OCI-LY1 (cell line): ENCODE measurements at regions not wholly inside any gene's neighbourhood (a gene's known extent, or its start where the extent isn't known, plus 50 kb on each side); places are given as distances from the start of the nearest gene placed in this dataset.

ENCODE experiments used
- H2AFZ ChIP-seq: fragments of 200-600 bp; sonication (generic), shearing (Covaris generic); 2 replicates; pipeline ENCODE4 v1.6.0; 2014; ENCODE audit warnings: antibody characterized with exemption, mild to moderate bottlenecking, low read length
- H3F3A ChIP-seq: fragments of 200-600 bp; sonication (generic), shearing (Covaris generic); 2 replicates; pipeline ENCODE4 v1.6.0; 2014; ENCODE audit warnings: mild to moderate bottlenecking, antibody characterized with exemption, low read length, moderate library complexity; ENCODE audit not compliant: insufficient read depth
- H3K27ac ChIP-seq: fragments of 200-600 bp; sonication (generic); 2 replicates; pipeline ENCODE4 v1.5.1; 2014; ENCODE audit warnings: low read length, mixed run types, mild to moderate bottlenecking, low read depth; ENCODE audit not compliant: poor library complexity, severe bottlenecking
- H3K27me3 ChIP-seq: fragments of 200-600 bp; sonication (generic); 2 replicates; pipeline ENCODE4 v1.6.0; 2014; ENCODE audit warnings: antibody characterized with exemption, mild to moderate bottlenecking, low read length, moderate library complexity; ENCODE audit not compliant: insufficient read depth
- H3K36me3 ChIP-seq: fragments of 200-600 bp; sonication (generic); 2 replicates; pipeline ENCODE4 v1.6.1; 2014; ENCODE audit warnings: mild to moderate bottlenecking, antibody characterized with exemption, low read length, moderate library complexity, mixed read lengths; ENCODE audit not compliant: insufficient read depth
- H3K4me1 ChIP-seq: fragments of 200-600 bp; sonication (generic); 2 replicates; pipeline ENCODE4 v1.5.1; 2014; ENCODE audit warnings: mild to moderate bottlenecking, low read length, moderate library complexity; ENCODE audit not compliant: insufficient read depth, severe bottlenecking
- H3K4me2 ChIP-seq: fragments of 200-600 bp; sonication (generic), shearing (Covaris generic); 2 replicates; pipeline ENCODE4 v1.6.1; 2014; ENCODE audit warnings: low read length
- H3K4me3 ChIP-seq: fragments of 200-600 bp; sonication (generic); 2 replicates; pipeline ENCODE4 v1.5.1; 2014; ENCODE audit warnings: low read length, low read depth, mild to moderate bottlenecking, mixed read lengths; ENCODE audit not compliant: poor library complexity, severe bottlenecking
- H3K79me2 ChIP-seq: fragments of 200-600 bp; shearing (Covaris generic); 2 replicates; pipeline ENCODE4 v1.6.1; 2016; ENCODE audit warnings: mixed run types, low read length, mixed read lengths; ENCODE audit not compliant: insufficient read depth
- H3K9ac ChIP-seq: fragments of 200-600 bp; sonication (generic), shearing (Covaris generic); 2 replicates; pipeline ENCODE4 v1.6.1; 2014; ENCODE audit warnings: mild to moderate bottlenecking, low read length, mixed read lengths
- H3K9me2 ChIP-seq: fragments of 200-600 bp; sonication (generic), shearing (Covaris generic); 2 replicates; pipeline ENCODE4 v1.6.1; 2014; ENCODE audit warnings: low read depth, mild to moderate bottlenecking, low read length, mixed read lengths
- H3K9me3 ChIP-seq: fragments of 200-600 bp; shearing (Covaris generic); 2 replicates; pipeline ENCODE4 v1.6.1; 2014; ENCODE audit warnings: low read length, mixed read lengths
- H4K20me1 ChIP-seq: fragments of 200-600 bp; sonication (generic), shearing (Covaris generic); 2 replicates; pipeline ENCODE4 v1.6.0; 2016; ENCODE audit warnings: mild to moderate bottlenecking, low read length; ENCODE audit not compliant: insufficient read depth
- EZH2 ChIP-seq: fragments of 200-600 bp; sonication (generic), shearing (Covaris generic); IDR thresholded peaks from 2 replicates; pipeline ENCODE4 v1.8.0; 2017; ENCODE audit warnings: borderline replicate concordance, mixed run types, mild to moderate bottlenecking, antibody characterized with exemption, low read length, moderate library complexity, mixed read lengths
- TF ChIP-seq, protein P1 (sequence below): fragments of 200-600 bp; sonication (generic), shearing (Covaris generic); IDR thresholded peaks from 2 replicates; pipeline ENCODE4 v1.5.1; 2017; ENCODE audit warnings: mild to moderate bottlenecking, antibody characterized with exemption, low read length, moderate library complexity, mixed read lengths

DNA sequence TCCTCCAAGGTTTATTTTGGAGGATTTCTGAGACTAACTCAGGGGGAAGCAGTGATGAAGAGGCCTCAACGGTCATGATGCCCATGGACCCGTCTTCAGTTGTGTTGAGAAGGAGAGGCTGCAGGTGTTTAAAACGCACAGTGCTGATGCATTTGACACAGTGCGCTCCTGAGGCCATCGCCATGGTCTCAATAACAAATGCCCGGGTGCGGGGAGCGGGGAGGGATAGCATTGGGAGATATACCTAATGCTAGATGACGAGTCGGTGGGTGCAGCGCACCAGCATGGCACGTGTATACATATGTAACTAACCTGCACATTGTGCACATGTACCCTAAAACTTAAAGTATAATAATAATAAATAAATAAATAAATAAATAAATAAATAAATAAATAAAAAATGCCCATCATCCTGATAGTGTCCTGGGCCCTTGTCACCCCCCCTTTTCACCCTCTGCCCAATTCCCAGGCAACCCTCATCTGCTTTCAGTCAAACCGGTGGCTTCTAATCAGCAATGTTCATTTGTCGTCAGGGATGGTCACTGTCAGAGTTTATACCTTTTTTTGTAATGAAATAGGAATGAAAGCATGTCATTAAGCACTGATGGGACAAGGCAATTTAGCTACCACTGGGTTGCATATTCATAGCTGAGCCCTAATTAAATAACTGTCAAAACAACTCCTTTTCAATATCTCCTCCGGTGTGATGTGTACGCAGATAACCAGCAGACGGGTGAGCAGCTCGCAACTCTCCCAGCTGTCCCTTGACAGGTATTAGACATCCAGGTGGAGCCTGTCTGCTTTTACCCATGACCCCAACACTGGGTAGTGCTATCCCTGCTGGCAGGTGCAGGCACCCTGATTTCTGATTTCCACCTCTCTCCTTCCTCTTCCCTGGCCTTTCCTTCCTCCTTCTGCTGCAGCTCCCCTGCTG is 95.9 kb downstream of the KCNF1 start:
- H3K27ac ChIP-seq, result no peak overlapping the region
- H3K27me3 ChIP-seq, result no peaks in the 10 kb centered on the region; the same call in 1 of the 2 replicates
- no peak overlapping the region for H3K9ac ChIP-seq
- no peaks in the 10 kb centered on the region; the same call in 1 of the 2 replicates for H3K36me3 ChIP-seq
- no peak overlapping the region for H3K4me2 ChIP-seq
- no peaks in the 10 kb centered on the region for H3K79me2 ChIP-seq
- H3K4me1 ChIP-seq, result no peaks in the 10 kb centered on the region
- no peak overlapping the region for H3K4me3 ChIP-seq
- no peak overlapping the region for H2AFZ ChIP-seq
- no peaks in the 10 kb centered on the region for H3K9me2 ChIP-seq
- no peaks in the 10 kb centered on the region for H3F3A ChIP-seq
- peaks cover 3% of the 10 kb centered on the region; the same call in 1 of the 2 replicates for H3K9me3 ChIP-seq
- no peak for TF ChIP-seq EZH2
- TF ChIP-seq, protein P1, sequence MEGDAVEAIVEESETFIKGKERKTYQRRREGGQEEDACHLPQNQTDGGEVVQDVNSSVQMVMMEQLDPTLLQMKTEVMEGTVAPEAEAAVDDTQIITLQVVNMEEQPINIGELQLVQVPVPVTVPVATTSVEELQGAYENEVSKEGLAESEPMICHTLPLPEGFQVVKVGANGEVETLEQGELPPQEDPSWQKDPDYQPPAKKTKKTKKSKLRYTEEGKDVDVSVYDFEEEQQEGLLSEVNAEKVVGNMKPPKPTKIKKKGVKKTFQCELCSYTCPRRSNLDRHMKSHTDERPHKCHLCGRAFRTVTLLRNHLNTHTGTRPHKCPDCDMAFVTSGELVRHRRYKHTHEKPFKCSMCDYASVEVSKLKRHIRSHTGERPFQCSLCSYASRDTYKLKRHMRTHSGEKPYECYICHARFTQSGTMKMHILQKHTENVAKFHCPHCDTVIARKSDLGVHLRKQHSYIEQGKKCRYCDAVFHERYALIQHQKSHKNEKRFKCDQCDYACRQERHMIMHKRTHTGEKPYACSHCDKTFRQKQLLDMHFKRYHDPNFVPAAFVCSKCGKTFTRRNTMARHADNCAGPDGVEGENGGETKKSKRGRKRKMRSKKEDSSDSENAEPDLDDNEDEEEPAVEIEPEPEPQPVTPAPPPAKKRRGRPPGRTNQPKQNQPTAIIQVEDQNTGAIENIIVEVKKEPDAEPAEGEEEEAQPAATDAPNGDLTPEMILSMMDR, result no peak
- H4K20me1 ChIP-seq, result no peaks in the 10 kb centered on the region

DNA sequence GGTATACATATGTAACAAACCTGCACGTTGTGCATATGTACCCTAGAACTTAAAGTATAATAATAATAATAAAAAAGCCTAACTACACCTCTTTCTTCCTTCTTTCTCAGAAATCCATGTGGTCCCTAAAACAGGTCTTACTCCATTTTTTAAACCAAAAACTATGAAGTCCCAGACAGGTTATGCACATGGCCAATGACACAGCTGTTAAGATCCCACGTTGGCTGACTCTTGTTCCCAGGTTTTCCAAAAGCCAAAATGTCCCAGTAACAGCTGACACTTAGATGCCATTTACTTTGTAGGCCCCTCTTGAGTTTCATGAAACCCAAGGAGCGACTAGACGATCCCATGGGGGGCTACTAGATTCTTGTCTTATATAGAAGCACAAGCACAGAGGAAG is 97.0 kb downstream of the KCNF1 start:
- H3K4me1 ChIP-seq, result no peaks in the 10 kb centered on the region
- H3K27me3 ChIP-seq, result peaks cover 2% of the 10 kb centered on the region; the same call in 1 of the 2 replicates
- no peak overlapping the region for H3K9ac ChIP-seq
- TF ChIP-seq EZH2, result no peak
- TF ChIP-seq, protein P1, result no peak
- H3F3A ChIP-seq, result no peaks in the 10 kb centered on the region
- H3K27ac ChIP-seq, result no peak overlapping the region
- H4K20me1 ChIP-seq, result no peaks in the 10 kb centered on the region
- H3K9me3 ChIP-seq, result peaks cover 3% of the 10 kb centered on the region; the same call in 1 of the 2 replicates
- H3K36me3 ChIP-seq, result no peaks in the 10 kb centered on the region; the same call in 1 of the 2 replicates
- no peak overlapping the region for H2AFZ ChIP-seq
- H3K4me2 ChIP-seq, result no peak overlapping the region
- no peak overlapping the region for H3K4me3 ChIP-seq
- H3K9me2 ChIP-seq, result no peaks in the 10 kb centered on the region
- no peaks in the 10 kb centered on the region for H3K79me2 ChIP-seq

DNA sequence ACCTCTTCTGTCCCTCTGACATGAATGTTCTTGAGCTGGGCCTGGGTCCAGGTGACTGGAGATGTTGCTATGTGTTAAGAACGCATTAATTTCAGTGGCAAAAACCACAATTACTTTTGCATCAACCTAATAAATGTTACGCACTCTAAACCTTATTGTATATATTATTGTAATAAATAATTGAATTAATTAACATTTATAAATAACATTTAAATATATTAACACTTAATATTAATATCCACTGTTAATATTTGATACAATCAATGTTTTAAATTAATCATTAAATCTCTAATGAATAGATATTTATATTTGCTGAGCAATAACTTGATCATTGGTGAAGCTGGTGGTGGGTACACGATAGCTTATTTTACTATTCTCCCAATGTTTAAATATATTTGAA is 97.4 kb downstream of the KCNF1 start:
- Histone ChIP-seq H3K4me3 (no peak overlapping the region), H2AFZ (no peak overlapping the region)
- TF ChIP-seq EZH2, result no peak
- TF ChIP-seq, protein P1, result no peak

More for the DNA sequence above, 97.4 kb downstream of the KCNF1 start:
- H3K4me1 ChIP-seq, result no peaks in the 10 kb centered on the region
- no peak overlapping the region for H3K27ac ChIP-seq
- peaks cover 3% of the 10 kb centered on the region; the same call in 1 of the 2 replicates for H3K9me3 ChIP-seq
- no peak overlapping the region for H3K4me2 ChIP-seq
- H3K36me3 ChIP-seq, result no peaks in the 10 kb centered on the region; the same call in 1 of the 2 replicates
- H3K27me3 ChIP-seq, result peaks cover 4% of the 10 kb centered on the region; the same call in 1 of the 2 replicates
- no peaks in the 10 kb centered on the region for H3F3A ChIP-seq
- no peak overlapping the region for H3K9ac ChIP-seq
- H3K9me2 ChIP-seq, result no peaks in the 10 kb centered on the region
- H3K79me2 ChIP-seq, result no peaks in the 10 kb centered on the region
- H4K20me1 ChIP-seq, result no peaks in the 10 kb centered on the region
